ENCODE measurements at regions not wholly inside any gene's neighbourhood (a gene's known extent, or its start where the extent isn't known, plus 50 kb on each side); places are given as distances from the start of the nearest gene placed in this dataset.

DNA sequence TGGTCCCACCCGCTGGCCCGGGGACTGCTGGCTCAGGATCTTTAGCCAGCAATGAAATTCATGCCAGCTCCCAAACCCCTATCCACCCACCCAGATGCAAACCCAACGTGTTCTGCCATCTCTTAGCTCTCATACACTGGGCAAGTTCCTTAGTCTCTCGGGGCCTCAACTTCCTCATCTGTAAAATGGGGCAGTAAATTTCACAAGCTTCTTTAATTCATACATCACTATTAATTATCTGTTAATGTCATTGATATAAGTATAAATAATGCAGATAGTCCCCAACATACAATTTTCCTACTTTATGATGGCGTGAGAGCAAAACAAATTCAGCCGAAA lies 398.7 kb downstream of the SOX9 start:
- no peak for DNase-seq (ENCODE audit: low read depth)

DNA sequence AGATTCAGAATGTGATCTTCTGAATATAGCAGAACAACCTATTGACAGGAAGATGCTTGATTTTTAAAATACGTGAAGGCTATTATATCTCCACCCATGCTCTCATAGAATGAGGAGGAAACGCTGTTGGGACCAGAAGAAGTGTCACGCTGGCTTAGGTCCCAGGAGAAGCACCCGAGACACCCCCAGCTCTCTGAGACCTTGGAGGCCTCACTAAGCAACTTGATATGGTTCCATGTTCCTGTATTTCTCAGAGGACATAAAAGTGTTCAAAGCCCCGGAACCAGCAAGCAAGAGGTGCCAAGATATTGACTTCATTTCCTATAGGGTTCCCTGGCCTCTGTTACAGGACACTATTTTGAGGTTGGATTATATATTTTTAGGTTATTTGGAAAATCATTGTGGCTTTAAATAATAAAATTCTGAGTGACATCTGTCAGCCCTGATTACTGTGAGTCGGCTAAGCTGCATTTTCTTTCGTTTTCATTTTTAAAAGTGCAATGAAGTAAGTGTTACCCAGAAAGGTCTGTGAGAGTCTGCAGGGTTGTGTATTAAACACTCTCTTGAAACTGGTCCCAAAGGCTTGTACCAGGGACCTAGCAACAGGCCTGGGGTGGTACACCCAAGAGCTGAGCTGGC lies 400.0 kb downstream of the SOX9 start:
- no peak for DNase-seq (ENCODE audit: low read depth)

DNA sequence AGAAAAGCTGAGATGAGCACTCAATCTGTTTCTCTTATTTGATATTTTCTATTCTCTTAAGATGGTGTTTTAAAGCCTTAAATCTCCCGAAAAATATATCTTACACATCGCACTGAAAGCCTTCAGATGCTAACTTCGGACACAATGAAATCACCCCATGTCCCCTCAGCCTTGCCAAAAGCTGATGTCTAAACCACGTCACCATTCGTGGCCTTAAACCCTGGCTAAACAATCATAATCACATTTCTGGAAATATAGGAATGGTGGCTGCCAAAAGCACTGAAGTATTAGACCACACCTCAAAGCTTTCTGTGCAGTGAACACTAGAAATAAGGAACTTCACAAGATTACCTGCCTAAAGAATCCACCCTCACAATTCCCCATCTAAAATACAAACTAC lies 402.7 kb downstream of the SOX9 start:
- no peak for DNase-seq (ENCODE audit: low read depth)

DNA sequence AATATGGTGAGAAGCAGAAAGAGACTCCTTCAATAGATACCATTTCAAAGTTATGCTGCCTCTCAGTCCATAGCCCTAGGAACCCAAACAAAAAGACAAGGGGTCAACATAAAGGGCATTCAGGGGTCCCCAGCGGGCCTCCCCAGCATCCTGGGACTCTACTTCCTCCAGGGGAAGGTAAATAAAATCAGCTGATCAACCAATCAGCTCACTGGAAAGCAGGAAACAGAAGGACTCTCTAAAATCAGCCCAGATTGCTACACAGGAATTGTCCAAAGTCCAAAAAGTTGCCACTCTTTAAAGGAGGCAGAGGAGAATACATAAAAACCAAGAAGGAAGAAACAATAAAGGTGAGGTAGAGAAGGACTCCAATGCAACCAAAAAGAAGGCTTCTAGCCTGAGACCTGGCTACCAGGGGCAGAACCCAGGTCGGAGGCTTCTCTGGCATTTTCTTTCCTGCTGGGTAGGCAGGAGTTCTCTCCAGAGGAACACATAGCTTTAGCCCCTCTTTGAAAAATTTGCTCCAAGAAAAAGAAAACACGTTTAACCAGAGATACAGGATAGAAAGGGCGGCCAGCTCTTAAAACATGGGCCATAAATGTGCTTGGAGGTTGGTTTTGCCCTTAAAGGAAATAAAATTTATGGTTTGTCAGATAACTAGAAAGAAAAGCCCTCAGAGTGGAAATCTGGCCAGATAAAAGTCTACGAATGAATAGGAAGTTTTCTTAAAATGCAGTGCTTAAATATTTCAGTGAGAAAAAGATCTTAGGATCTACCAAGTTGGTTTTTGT lies 404.6 kb downstream of the SOX9 start:
- no peak for DNase-seq (ENCODE audit: low read depth)

DNA sequence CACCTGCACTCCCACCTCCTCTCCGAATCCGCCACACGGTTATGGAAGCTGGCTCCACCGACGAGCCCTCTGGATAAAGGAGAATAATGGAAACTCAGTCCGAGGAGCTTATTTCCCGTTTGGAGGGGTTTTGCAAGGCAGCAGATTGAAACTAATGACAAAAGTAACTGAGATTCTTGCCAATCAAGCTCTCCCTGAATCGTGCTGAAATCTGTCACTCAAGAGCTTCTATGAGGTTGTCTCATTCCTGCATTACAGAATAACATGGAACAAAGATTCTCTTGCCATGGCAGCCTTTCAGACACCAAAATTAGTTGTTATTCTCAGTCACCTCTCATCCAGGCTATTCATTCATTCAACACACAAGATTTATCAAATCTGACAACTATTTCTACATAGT lies 405.9 kb downstream of the SOX9 start:
- DNase-seq (ENCODE audit: low read depth), result no peak

DNA sequence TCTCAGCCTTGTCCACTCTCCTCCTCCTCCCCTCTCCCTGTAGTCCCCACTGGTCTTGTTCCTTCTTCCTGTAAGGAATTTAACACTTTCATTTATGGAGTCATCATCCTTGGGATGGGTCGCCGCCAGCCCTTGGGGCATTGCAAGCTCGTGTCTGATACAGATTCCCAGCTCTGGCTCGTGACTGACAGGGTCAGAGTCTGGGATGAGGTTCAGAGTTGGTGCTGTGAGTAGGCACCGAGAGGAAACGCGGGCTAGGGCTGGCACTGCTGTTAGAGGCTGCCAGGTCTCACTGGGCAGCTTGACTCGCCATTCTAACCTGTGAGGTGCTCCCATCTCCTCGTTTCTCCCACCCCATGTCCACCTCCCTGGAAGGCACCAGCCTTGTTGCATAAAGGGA lies 407.0 kb downstream of the SOX9 start:
- DNase-seq (ENCODE audit: low read depth), result no peak

DNA sequence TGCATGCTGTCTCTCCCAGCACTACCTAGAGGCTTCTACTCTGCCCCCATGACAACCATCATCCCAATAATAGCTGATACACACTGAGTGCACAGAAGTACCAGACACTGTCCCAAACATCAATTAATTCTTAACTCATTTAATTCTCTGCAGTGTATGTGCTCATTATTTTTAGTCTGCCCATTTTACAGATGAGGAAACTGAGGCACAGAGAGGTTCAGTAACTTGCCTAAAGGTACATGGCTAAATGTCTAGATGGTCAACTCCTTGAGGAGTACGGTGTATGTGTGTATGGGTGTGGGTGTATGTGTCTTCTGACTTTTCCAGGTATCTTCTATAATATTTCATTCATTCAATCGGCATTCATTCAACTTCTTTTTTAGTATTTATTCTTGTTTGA lies 407.9 kb downstream of the SOX9 start:
- DNase-seq (ENCODE audit: low read depth), result no peak

DNA sequence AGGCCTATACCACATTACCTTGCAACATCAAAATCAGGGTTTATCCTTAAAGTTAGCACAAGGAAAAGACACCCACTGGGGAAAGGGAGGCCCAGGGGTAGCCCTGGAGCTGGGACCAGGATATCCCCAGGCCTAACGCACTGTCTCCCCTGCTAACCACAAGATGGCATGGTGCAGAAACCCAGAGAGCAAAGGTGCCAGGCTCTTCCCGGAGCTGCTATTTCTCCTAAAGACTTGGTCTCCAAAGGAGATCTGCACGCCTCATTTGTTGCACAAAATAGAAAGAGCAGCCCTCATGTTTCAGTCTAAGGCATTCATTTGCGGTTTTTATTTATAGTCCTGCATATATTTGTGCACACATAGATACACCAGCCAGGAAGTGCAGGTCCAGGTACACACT lies 408.6 kb downstream of the SOX9 start:
- peak; percentile 45 for DNase-seq (ENCODE audit: low read depth)

DNA sequence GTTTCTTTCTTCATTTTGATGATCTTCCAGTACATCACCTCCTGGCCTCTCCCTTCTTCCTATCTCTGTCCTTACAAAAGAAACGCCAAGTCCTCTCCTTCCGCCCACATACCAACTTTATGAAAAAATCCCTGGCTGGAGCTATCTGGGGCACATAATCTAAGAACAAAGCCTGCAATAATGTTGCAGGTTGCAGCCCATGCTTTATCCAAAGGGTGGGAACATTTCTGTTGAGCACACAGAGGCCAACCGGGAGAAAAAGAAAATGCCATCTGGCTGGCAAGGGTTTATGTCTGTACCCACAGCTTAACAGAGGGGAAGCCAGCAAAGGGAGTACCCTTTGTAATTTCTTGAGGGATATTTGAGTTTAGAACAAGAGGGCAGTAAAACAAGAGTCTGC lies 409.6 kb downstream of the SOX9 start:
- no peak for DNase-seq (ENCODE audit: low read depth)

DNA sequence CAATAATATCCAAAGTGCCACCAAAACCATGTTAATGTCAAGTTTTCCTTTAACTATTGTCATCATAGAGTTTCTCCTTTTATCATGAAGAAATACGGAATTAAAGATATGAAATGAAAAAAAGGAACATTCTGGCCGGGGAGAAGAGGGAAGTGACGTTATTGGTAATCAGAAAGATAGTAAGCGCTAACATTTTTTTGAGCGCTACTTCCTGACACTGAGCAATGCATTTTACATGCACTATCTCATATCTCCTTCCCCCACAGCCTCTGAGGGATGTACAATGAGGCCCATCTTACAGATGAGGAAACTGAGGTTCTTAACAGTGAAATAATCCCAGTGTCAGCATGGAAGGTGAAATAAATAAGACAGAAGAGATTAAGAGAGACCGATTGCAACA lies 410.9 kb downstream of the SOX9 start:
- no peak for DNase-seq (ENCODE audit: low read depth)

DNA sequence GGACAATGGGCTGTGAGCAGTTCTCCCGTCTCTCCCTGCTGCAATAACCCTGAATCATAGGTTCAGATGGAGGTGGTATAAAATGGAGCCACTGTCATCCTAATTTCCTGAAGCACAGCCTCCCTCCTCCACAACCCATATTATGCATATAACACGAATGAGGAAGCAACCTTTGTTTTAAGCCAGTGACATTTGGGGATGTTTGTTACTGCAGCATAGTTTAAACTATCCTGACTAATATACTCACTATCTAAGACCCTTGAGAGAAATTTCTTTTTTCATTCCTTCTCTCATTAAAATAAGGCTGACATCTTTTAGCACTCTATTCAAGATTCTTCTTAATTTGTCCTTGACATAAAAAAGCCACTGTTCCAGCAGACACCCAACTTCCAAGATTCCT lies 413.4 kb downstream of the SOX9 start:
- no peak for DNase-seq (ENCODE audit: low read depth)

DNA sequence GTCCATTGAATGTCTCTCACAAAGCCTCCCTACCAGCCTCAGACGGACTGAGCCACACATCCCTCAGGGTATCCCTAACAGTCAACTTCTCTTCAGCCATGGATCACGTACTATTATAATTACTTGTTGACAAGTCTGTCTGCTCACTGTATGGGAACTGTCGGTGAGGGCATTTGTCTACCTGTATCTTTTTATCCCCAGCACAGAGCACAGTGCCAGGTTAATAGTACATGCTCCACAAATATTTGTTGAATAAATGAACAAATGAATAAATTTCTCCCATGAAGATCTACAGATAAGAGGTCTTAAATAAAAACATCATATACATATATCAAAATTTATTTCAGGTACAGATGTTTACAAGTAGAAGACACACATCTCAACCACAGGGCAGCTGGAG lies 414.0 kb downstream of the SOX9 start:
- DNase-seq (ENCODE audit: low read depth), result no peak

DNA sequence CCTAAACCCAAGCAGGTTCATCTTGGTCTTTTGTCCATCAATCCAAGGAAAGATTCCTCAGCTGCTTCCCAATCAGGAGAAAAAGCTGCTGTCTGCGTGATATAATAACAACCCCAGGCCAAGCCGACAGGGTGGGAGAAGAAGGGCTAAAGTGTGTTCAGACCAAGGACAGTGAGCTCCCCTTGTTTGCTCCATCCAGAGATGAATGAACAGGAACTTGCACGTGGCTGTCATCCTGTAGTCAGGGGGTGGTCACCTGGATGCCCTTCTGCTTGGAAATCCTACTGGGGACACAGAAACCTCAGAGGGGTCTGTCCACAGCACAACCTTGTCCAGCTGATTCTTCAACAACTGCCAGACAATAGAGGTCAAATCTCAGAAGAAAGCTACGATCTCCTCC lies 414.5 kb downstream of the SOX9 start:
- DNase-seq (ENCODE audit: low read depth), result no peak

DNA sequence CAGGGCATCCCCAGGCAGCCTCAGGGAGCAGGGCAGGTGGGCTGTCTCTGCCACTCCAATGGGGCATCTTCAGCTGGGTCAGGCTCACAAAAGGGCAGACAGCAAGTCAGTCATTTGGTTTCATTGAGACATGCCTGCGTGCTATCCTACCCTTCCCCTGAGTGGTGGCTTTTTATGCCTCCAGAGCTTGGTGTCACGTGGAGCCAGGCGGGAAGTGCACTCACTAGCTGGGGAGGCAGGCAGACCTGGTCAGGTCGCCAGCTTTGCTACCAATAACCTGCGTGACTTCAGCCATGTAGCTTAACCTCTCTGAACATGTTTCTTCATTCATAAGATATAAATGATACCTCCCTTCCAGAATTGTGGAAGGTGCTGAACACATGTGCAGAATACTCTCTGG lies 415.0 kb downstream of the SOX9 start:
- DNase-seq (ENCODE audit: low read depth), result no peak

DNA sequence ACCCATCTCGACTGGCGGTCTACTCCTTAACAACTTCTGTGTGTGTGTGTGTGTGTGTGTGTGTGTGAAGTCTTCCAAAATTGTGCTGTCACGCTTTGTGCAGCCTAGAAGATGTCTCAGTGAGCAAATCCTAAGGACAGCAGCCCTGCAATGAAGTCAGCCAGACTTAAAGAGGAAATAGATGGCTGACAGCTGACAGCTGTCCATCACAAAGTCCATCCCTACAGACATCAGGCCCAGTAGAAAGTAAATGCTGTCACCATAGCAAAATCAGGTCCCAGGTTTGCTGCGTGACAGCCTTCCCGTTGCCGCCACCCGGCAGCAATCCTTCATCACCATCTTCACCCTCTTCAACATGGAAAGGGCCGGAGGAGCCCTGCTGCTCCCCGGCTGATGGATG lies 416.0 kb downstream of the SOX9 start:
- DNase-seq (ENCODE audit: low read depth), result no peak

DNA sequence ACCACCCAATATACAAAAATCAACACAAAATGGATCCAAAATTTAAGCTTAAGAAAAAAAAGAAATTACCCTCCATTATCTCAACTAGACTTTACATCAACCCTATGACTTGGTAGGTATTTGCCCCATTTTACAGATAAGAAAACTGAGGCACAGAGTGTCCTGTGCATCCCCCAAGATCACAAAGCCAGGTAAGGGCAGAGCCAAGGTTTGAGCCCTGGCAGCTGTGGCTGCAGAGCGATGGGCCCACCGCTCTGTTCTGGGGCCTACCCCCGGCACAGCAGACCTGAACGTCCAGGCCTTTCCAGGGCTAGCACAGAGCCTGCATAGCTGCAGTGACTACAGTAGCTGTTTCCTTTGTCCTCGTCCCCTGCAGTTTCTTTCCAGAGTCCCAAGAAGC lies 417.6 kb downstream of the SOX9 start:
- DNase-seq (ENCODE audit: low read depth), result no peak

DNA sequence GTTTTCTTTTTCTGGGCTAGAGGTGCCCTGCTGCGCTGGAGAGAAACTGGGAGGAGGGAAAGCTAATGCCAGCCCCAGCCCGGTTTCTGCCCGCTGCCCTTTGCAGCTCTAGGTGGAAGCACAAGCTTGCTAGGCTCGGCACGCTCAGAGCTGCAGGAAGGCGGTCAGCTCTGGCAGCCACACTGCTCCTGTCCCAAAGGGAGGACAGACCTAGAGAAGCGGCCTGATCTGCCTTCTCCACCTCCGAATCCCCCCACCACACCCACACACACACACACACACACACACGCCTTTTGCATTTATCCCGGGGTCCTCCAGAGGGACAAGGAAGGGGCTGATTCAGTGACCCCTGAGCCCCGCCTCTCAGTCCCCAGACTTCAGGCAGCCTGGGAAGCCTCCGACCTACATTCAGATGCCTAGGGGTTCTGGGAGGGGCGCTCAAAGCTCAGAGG lies 418.1 kb downstream of the SOX9 start:
- no peak for DNase-seq (ENCODE audit: low read depth)

DNA sequence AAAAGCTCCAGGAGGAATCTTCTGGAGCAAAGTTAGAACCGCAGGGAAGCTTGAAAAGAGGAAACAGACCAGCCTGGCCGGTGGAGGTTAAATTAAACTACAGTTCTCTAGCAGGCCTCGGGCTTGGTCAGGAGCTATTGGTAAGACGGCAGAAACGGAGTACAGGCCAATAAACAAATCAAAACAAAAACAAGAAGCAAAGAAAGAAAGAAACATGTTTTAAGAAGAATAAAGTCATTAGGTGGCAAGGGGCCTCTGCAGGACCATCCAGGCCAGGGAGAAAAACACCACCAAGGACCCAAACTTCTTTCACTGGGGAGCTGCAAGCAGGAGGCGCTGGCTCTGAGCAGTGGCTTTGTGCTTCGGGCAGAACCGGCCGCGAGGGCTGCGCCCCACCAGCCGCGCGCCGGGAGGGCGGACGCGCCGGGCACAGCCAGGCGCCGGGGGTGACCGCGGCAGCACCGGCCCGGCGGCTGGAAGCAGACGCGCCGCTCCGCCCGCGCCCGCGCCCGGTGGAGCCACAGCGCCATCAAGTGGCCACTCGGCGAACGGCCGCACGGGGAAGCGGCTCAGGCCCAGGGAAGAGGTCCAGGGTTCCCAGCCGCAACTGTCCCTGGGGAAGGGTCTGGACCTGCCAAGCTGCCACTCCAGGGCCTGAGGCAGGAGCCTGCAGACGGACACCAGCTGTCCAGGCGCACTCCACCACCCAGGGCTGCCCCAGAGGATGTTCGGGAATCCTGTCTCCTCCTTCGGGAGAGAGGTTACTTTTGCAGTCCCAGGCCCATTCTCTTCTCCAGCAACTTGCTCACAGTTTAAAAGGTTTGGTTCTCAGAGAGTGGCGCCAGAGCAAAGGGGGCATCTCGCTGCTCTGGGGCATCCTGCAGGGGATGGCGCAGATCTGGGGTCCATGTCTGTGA lies 419.4 kb downstream of the SOX9 start:
- no peak for DNase-seq (ENCODE audit: low read depth)

DNA sequence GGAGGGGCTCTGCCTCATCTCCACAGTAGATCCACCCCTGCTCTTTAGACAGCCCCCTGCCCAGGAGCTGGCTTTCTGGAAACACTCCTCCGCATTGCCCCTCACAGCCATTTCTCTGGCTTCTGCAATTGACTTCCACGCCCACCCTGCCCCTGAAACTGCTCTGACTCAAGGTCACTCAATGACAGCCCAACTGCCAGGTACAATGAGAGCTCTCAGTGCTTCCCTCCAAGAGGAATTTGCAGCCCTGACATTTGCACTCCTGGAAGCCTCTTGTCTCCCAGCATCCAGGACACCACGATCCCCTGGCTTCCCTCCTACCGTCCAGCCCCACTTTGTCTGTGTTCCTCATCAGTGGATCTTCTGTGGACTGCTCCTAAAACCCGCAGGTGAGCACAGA lies 421.5 kb downstream of the SOX9 start:
- no peak for DNase-seq (ENCODE audit: low read depth)

DNA sequence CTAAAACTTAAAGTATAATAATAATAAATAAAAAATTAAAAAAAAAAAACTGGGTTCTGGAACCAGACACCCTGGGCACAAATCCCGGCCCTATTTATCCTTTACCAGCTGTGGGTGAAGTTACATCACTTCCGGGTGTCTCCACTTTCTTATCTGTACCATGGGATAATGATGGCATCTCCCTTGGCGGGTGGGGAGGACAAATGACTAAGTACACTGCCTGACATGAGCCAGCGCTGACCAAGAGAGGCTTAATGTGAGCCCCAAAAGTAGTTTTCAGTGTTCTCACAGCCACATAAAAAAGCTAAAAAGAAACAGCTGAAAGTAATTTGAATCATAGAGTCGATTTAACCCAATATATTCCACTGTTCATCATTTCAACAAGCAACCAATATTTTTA lies 424.9 kb downstream of the SOX9 start:
- DNase-seq (ENCODE audit: low read depth), result no peak

DNA sequence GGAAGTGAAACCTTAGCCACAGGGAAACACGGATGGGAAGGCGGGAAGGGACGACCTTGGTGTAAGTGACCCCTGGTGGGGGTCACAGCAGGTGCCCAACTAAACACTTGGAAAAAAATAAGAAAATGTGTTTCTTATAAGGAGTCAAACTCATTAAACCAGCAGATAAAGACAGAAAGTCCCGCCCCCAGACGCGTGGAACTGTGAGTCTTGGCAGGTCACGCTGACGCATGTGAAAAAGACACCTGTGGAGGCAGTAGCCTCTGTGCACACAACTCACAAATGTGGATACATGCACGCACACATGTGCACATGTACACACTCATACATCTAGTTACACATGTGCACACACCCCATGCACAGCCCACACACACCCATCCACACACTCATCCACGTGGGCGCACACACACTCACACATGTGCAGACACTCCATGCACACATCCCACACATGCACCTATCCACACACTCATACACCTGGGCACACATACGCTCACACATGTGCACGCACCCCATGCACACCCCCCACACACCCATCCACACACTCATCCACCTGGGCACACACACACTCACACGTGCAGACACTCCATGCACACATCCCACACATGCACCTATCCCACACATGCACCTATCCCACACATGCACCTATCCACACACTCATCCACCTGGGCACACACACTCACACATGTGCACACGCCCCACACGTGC lies 432.4 kb downstream of the SOX9 start:
- DNase-seq (ENCODE audit: low read depth), result no peak

DNA sequence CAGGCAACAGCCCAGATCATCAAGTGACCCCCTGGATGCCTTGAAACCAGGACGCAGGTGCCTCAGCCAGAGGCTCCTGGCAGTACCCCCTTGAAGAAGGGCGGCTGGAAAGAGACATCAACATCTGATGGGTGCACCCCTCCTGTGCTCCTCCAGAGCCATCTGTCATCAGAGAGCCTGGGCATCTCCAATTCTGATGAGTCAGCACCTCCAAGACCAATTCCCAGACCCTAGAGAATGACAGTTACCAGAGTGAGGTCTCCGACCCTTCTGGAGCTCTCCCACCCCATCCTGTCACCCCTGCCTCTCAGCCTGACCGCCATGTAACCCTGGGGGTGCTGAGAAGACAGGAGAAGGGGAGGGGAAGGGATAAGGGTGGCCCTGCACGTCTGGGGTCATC lies 433.7 kb downstream of the SOX9 start:
- DNase-seq (ENCODE audit: low read depth), result no peak

Measured in renal cortical epithelial cell (primary cell).